ENCODE measurements at regions not wholly inside any gene's neighbourhood (a gene's known extent, or its start where the extent isn't known, plus 50 kb on each side); places are given as distances from the start of the nearest gene placed in this dataset.

GRCh38 chr16:22663389-22664064, 150.4 kb upstream of the HS3ST2 start:
- BruUV-seq (replicated peaks), result no TSS peak
- H3K27ac Mint-ChIP-seq (ENCODE audit: low read depth, unreplicated experiment), result no peak overlapping the region
- no peak overlapping the region for H3K4me3 Mint-ChIP-seq (ENCODE audit: unreplicated experiment)
- DNase-seq (ENCODE audit: unreplicated experiment), result no peak
- no peaks in the 10 kb centered on the region for H3K27me3 Mint-ChIP-seq (ENCODE audit: insufficient read depth, unreplicated experiment)
- no peaks in the 10 kb centered on the region for H3K9me3 Mint-ChIP-seq (ENCODE audit: unreplicated experiment)
- ChIA-PET POLR2A (interaction anchor here (0.8 kb wide), 1 partner anchor 25 kb away, joined by 4 read pairs; no protein-coding TSS in a partner anchor), CTCF (interaction anchor here (0.7 to 1.0 kb wide), 4 partner anchors 39 to 1104 kb away, joined by 3 to 4 read pairs (median 3); no protein-coding TSS in a partner anchor)
- no peak for TF ChIP-seq CTCF (IDR thresholded peaks at IDR 0.05; ENCODE audit: unreplicated experiment)
- no peaks in the 10 kb centered on the region for H3K36me3 Mint-ChIP-seq (ENCODE audit: insufficient read depth, unreplicated experiment)
- H3K4me1 Mint-ChIP-seq (ENCODE audit: insufficient read depth, unreplicated experiment), result no peaks in the 10 kb centered on the region
- intact Hi-C loops (cut with micrococcal nuclease), result no loop called here

- no peak overlapping the region for H3K4me3 Mint-ChIP-seq (ENCODE audit: unreplicated experiment)
- no peak overlapping the region for H3K27ac Mint-ChIP-seq (ENCODE audit: low read depth, unreplicated experiment)
- ChIA-PET CTCF (interaction anchor here (0.6 to 0.7 kb wide), 2 partner anchors 220 to 1346 kb away, joined by 3 to 4 read pairs; no protein-coding TSS in a partner anchor), POLR2A (interaction anchor here (0.8 to 0.9 kb wide), 2 partner anchors 20 to 26 kb away, joined by 3 to 4 read pairs; no protein-coding TSS in a partner anchor)
- H3K4me1 Mint-ChIP-seq (ENCODE audit: insufficient read depth, unreplicated experiment), result no peaks in the 10 kb centered on the region
- H3K27me3 Mint-ChIP-seq (ENCODE audit: insufficient read depth, unreplicated experiment), result no peaks in the 10 kb centered on the region
- H3K36me3 Mint-ChIP-seq (ENCODE audit: insufficient read depth, unreplicated experiment), result no peaks in the 10 kb centered on the region
- intact Hi-C loops (cut with micrococcal nuclease), result no loop called here
- H3K9me3 Mint-ChIP-seq (ENCODE audit: unreplicated experiment), result no peaks in the 10 kb centered on the region
- no peak for DNase-seq (ENCODE audit: unreplicated experiment)
- BruUV-seq (replicated peaks), result no TSS peak
- no peak for TF ChIP-seq CTCF (IDR thresholded peaks at IDR 0.05; ENCODE audit: unreplicated experiment)
Observed at GRCh38 chr16:22664132-22664531, 149.8 kb upstream of the HS3ST2 start.

GRCh38 chr16:22664561-22664997, 149.4 kb upstream of the HS3ST2 start:
- no peak for TF ChIP-seq CTCF (IDR thresholded peaks at IDR 0.05; ENCODE audit: unreplicated experiment)
- intact Hi-C loops (cut with micrococcal nuclease), result no loop called here
- POLR2A ChIA-PET, result interaction anchor here (0.9 kb wide), 1 partner anchor 21 kb away, joined by 3 read pairs; no protein-coding TSS in a partner anchor
- CTCF ChIA-PET, result interaction anchor here (0.6 to 0.7 kb wide), 2 partner anchors 220 to 1346 kb away, joined by 3 to 4 read pairs; no protein-coding TSS in a partner anchor
- BruUV-seq (replicated peaks), result no TSS peak
- H3K4me3 Mint-ChIP-seq (ENCODE audit: unreplicated experiment), result no peak overlapping the region
- no peak overlapping the region for H3K27ac Mint-ChIP-seq (ENCODE audit: low read depth, unreplicated experiment)
- H3K36me3 Mint-ChIP-seq (ENCODE audit: insufficient read depth, unreplicated experiment), result no peaks in the 10 kb centered on the region
- no peak for DNase-seq (ENCODE audit: unreplicated experiment)
- H3K9me3 Mint-ChIP-seq (ENCODE audit: unreplicated experiment), result no peaks in the 10 kb centered on the region
- H3K27me3 Mint-ChIP-seq (ENCODE audit: insufficient read depth, unreplicated experiment), result no peaks in the 10 kb centered on the region
- no peaks in the 10 kb centered on the region for H3K4me1 Mint-ChIP-seq (ENCODE audit: insufficient read depth, unreplicated experiment)

GRCh38 chr16:22665048-22665797, 148.7 kb upstream of the HS3ST2 start:
- no TSS peak for BruUV-seq (replicated peaks)
- intact Hi-C loops (cut with micrococcal nuclease), result no loop called here
- Mint-ChIP-seq H3K27me3 (ENCODE audit: insufficient read depth, unreplicated experiment) (no peaks in the 10 kb centered on the region), H3K4me3 (ENCODE audit: unreplicated experiment) (no peak overlapping the region), H3K4me1 (ENCODE audit: insufficient read depth, unreplicated experiment) (no peaks in the 10 kb centered on the region), H3K36me3 (ENCODE audit: insufficient read depth, unreplicated experiment) (no peaks in the 10 kb centered on the region), H3K9me3 (ENCODE audit: unreplicated experiment) (no peaks in the 10 kb centered on the region), H3K27ac (ENCODE audit: low read depth, unreplicated experiment) (no peak overlapping the region)
- DNase-seq (ENCODE audit: unreplicated experiment), result no peak
- TF ChIP-seq CTCF (IDR thresholded peaks at IDR 0.05; ENCODE audit: unreplicated experiment), result no peak
- CTCF ChIA-PET, result interaction anchor here (2.3 kb wide), 1 partner anchor 9 kb away, joined by 6 read pairs; no protein-coding TSS in a partner anchor
- POLR2A ChIA-PET, result interaction anchor here (0.9 kb wide), 1 partner anchor 21 kb away, joined by 3 read pairs; no protein-coding TSS in a partner anchor

Measured in MCF 10A (cell line).